ENCODE measurements at regions not wholly inside any gene's neighbourhood (a gene's known extent, or its start where the extent isn't known, plus 50 kb on each side); places are given as distances from the start of the nearest gene placed in this dataset.

DNA sequence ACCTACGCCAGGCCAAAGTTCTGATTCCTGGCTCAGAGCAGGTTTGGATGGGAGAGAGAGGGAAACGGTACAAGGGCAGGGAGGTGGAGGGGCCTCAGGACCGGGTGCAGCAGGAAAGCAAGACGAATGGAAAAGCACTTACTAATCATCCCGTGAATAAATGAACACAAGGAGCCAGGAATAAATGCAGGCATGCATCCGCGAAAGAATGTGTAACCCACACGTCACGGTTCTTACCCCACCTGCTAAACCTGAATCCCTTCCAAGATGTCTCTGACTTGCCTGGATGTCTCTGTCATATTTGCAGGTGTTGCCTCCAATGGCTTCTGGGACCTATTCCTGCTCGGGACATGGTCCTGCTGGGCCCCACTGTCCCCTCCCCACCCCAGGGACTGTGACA lies 335.2 kb upstream of the RNF32 start:
- TF ChIP-seq, protein P1, sequence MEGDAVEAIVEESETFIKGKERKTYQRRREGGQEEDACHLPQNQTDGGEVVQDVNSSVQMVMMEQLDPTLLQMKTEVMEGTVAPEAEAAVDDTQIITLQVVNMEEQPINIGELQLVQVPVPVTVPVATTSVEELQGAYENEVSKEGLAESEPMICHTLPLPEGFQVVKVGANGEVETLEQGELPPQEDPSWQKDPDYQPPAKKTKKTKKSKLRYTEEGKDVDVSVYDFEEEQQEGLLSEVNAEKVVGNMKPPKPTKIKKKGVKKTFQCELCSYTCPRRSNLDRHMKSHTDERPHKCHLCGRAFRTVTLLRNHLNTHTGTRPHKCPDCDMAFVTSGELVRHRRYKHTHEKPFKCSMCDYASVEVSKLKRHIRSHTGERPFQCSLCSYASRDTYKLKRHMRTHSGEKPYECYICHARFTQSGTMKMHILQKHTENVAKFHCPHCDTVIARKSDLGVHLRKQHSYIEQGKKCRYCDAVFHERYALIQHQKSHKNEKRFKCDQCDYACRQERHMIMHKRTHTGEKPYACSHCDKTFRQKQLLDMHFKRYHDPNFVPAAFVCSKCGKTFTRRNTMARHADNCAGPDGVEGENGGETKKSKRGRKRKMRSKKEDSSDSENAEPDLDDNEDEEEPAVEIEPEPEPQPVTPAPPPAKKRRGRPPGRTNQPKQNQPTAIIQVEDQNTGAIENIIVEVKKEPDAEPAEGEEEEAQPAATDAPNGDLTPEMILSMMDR (IDR thresholded peaks at IDR 0.05): no peak
- H3K27me3 Mint-ChIP-seq (ENCODE audit: low read depth in 2 of 2): no peaks in the 10 kb centered on the region
- Histone ChIP-seq H3K27me3 (ENCODE audit: control insufficient read depth, insufficient read depth, low read length) (no peaks in the 10 kb centered on the region), H3K27ac (ENCODE audit: low read length) (no peak overlapping the region), H3K4me1 (ENCODE audit: control insufficient read depth, insufficient read depth, low read length) (no peaks in the 10 kb centered on the region), H3K36me3 (ENCODE audit: control insufficient read depth, insufficient read depth, low read length) (no peaks in the 10 kb centered on the region), H3K4me3 (ENCODE audit: low read length) (no peak overlapping the region), H3K9me3 (ENCODE audit: control insufficient read depth, insufficient read depth, low read length) (no peaks in the 10 kb centered on the region)
- ATAC-seq: no peak
- no peaks in the 10 kb centered on the region for H3K4me1 Mint-ChIP-seq
- no peak for DNase-seq
- H3K36me3 Mint-ChIP-seq: no peaks in the 10 kb centered on the region
- WGBS (ENCODE audit: insufficient coverage): 85% methylated on average over 10 of the region's 10 CpGs
- no peak overlapping the region for H3K4me3 Mint-ChIP-seq
- no peak overlapping the region for H3K27ac Mint-ChIP-seq
- no peaks in the 10 kb centered on the region for H3K9me3 Mint-ChIP-seq
- intact Hi-C loops (cut with micrococcal nuclease): no loop called here

DNA sequence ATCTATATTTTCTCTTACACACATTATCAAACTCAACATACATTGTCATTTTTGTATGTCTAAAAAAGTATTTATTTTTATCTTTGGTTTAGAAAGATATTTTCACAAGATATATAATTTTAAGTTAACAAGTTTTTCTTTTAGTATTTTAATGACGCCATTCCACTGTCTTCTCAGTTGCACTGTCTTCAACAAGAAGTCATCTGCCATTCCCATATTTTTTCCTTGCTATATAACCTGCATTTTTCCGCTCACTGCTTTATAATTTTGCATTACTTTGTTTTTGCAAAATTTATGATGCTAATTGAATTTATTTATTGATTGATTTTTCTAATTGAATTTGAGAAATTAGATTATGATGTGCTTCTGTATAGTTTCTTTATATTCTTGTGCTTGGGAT lies 357.8 kb upstream of the RNF32 start:
- Histone ChIP-seq H3K4me1 (ENCODE audit: control insufficient read depth, insufficient read depth, low read length) (no peaks in the 10 kb centered on the region), H3K36me3 (ENCODE audit: control insufficient read depth, insufficient read depth, low read length) (no peaks in the 10 kb centered on the region), H3K27me3 (ENCODE audit: control insufficient read depth, insufficient read depth, low read length) (no peaks in the 10 kb centered on the region), H3K4me3 (ENCODE audit: low read length) (no peak overlapping the region), H3K9me3 (ENCODE audit: control insufficient read depth, insufficient read depth, low read length) (no peaks in the 10 kb centered on the region), H3K27ac (ENCODE audit: low read length) (no peak overlapping the region)
- DNase-seq (no peak), ATAC-seq (no peak)
- Mint-ChIP-seq H3K4me3 (no peak overlapping the region), H3K9me3 (peaks cover 3 to 8% of the 10 kb centered on the region in 2 donors), H3K4me1 (no peaks in the 10 kb centered on the region), H3K36me3 (no peaks in the 10 kb centered on the region), H3K27me3 (ENCODE audit: low read depth in 2 of 2) (no peaks in the 10 kb centered on the region), H3K27ac (no peak overlapping the region)
- TF ChIP-seq, protein P1 (IDR thresholded peaks at IDR 0.05): no peak
- WGBS (ENCODE audit: insufficient coverage): no CpG with 5 or more reads among the region's 2 CpGs
- intact Hi-C loops (cut with micrococcal nuclease): no loop called here

GRCh38 chr7:156279635-156280034 lies 360.9 kb upstream of the RNF32 start:
- no peaks in the 10 kb centered on the region for H3K9me3 ChIP-seq (ENCODE audit: control insufficient read depth, insufficient read depth, low read length)
- no peak overlapping the region for H3K4me3 ChIP-seq (ENCODE audit: low read length)
- no peaks in the 10 kb centered on the region for H3K36me3 ChIP-seq (ENCODE audit: control insufficient read depth, insufficient read depth, low read length)
- H3K4me1 ChIP-seq (ENCODE audit: control insufficient read depth, insufficient read depth, low read length): no peaks in the 10 kb centered on the region
- Mint-ChIP-seq H3K4me1 (no peaks in the 10 kb centered on the region), H3K27me3 (ENCODE audit: low read depth in 2 of 2) (peaks cover 0 to 3% of the 10 kb centered on the region in 2 donors), H3K36me3 (no peaks in the 10 kb centered on the region), H3K27ac (no peak overlapping the region), H3K4me3 (no peak overlapping the region), H3K9me3 (peaks cover 3 to 6% of the 10 kb centered on the region in 2 donors)
- ATAC-seq: no peak
- intact Hi-C loops (cut with micrococcal nuclease): no loop called here
- no peaks in the 10 kb centered on the region for H3K27me3 ChIP-seq (ENCODE audit: control insufficient read depth, insufficient read depth, low read length)
- H3K27ac ChIP-seq (ENCODE audit: low read length): no peak overlapping the region
- 93% methylated on average over 3 of the region's 4 CpGs for WGBS (ENCODE audit: insufficient coverage)
- TF ChIP-seq, protein P1 (IDR thresholded peaks at IDR 0.05): no peak
- no peak for DNase-seq

- H3K4me3 ChIP-seq (ENCODE audit: low read length): no peak overlapping the region
- no peaks in the 10 kb centered on the region for H3K9me3 ChIP-seq (ENCODE audit: control insufficient read depth, insufficient read depth, low read length)
- WGBS (ENCODE audit: insufficient coverage): 81% methylated on average over 4 of the region's 4 CpGs
- TF ChIP-seq, protein P1 (IDR thresholded peaks at IDR 0.05): no peak
- no peaks in the 10 kb centered on the region for H3K36me3 ChIP-seq (ENCODE audit: control insufficient read depth, insufficient read depth, low read length)
- intact Hi-C loops (cut with micrococcal nuclease): no loop called here
- Mint-ChIP-seq H3K27ac (no peak overlapping the region), H3K36me3 (no peaks in the 10 kb centered on the region), H3K27me3 (ENCODE audit: low read depth in 2 of 2) (peaks cover 0 to 3% of the 10 kb centered on the region in 2 donors), H3K4me3 (no peak overlapping the region), H3K4me1 (no peaks in the 10 kb centered on the region), H3K9me3 (no peaks in the 10 kb centered on the region)
- DNase-seq: no peak
- no peak overlapping the region for H3K27ac ChIP-seq (ENCODE audit: low read length)
- H3K4me1 ChIP-seq (ENCODE audit: control insufficient read depth, insufficient read depth, low read length): no peaks in the 10 kb centered on the region
- H3K27me3 ChIP-seq (ENCODE audit: control insufficient read depth, insufficient read depth, low read length): no peaks in the 10 kb centered on the region
- ATAC-seq: no peak
These were observed 365.3 kb upstream of the RNF32 start for GRCh38 chr7:156275292-156275691.

Data from natural killer cell (primary cell).